Activated naive CD4-positive, alpha-beta T cell treated with anti-CD3 and anti-CD28 coated beads, Interleukin-2, amount 50 U/mL, for 16 hours (primary cell): ENCODE measurements at regions not wholly inside any gene's neighbourhood (a gene's known extent, or its start where the extent isn't known, plus 50 kb on each side); places are given as distances from the start of the nearest gene placed in this dataset.
"Not testable (repeated sequence)": the region's sequence is repeated elsewhere in the genome, so short reads cannot be mapped to it uniquely, and the experiment has no call there.

Source experiments
- DNase-seq: peaks from one replicate; pipeline ENCODE4 v3.0.0-alpha.2; 2020

- no peak for DNase-seq
Measured at GRCh38 chr1:20432341-20432740, 53.7 kb downstream of the CAMK2N1 start.

DNA sequence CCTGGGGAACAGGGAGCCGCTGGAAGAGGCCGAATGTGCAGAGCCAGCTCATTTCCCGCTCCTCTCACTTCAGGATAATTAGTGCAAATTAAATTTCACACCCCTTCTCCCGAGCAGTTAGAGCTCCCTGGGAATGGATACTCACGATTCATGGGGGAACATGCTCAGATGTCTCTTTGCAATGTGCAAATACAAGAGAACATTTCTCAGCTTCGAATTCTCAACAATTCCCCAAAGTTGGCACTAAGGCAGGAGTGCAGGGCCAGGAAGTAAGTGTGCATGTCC lies 54.9 kb downstream of the CAMK2N1 start:
- no peak for DNase-seq

- DNase-seq = peak; percentile 44
Measured at GRCh38 chr1:20430355-20431175, 55.4 kb downstream of the CAMK2N1 start.

DNA sequence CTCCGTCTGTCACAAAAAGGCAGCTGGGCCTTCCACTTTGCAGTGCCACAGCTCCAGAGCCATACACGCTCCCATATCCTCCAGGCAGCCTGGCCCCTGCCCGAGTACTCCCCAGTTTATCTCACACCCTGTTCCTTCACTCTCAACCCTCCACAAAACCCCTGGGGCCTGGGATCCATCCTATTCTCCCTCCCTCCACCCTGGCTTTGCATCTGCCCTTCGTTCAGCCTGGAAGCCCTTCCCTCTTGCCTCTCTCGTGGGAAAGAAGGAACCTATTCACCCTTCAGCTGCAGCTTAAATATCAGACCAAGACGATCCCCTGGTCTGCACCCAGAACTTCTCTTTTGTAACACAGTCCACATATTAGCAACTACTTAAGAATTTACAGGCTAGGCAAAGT lies 56.7 kb downstream of the CAMK2N1 start:
- no peak for DNase-seq

GRCh38 chr1:20428841-20429240 lies 57.2 kb downstream of the CAMK2N1 start:
- DNase-seq = no peak

- DNase-seq = no peak
Measured at GRCh38 chr1:20426923-20427322, 59.1 kb downstream of the CAMK2N1 start.

DNA sequence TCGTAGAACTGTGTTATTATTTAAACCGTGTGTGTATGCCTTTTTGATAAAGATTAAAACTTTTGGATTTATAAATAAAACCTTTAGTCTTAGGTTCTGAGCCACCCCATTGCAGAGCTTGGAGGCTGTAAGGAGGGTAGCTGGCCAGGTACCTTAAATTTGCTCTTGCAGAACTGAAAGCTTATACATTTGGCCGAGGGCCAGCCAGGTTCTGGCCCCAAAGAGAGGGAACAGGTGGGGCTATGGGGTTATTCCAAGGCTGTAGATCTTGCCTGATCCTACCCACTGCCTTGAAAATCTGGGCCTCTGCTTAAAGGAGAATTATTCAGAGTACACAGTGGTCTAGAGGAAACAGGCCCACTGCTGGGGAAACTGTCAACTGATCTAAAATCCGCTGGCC lies 59.6 kb downstream of the CAMK2N1 start:
- DNase-seq = no peak

DNA sequence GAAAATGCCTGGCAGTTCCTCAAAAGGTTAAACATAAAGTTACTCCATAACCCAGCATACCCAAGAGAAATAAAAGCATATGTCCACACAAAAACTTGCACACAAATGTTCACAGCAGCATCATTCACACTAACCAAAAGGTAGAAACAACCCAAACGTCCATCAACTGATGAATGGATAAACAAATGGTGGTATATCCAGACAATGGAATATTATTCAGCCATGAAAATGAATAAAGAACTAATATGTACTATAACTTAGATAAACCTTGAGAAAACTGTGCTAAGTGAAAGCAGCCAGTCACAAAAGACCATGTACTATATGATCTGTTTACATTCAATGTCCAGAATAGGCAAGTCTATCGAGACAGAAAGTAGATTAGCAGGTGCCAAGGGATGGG lies 60.4 kb downstream of the CAMK2N1 start:
- no peak for DNase-seq

- no peak for DNase-seq
Measured at GRCh38 chr1:20423169-20423795, 62.7 kb downstream of the CAMK2N1 start.

GRCh38 chr1:20421441-20421840 lies 64.6 kb downstream of the CAMK2N1 start:
- no peak for DNase-seq

GRCh38 chr1:20417581-20417980 lies 68.4 kb downstream of the CAMK2N1 start:
- DNase-seq = no peak

GRCh38 chr1:20416706-20417105 lies 69.3 kb downstream of the CAMK2N1 start:
- DNase-seq = no peak

- DNase-seq = no peak
Measured at GRCh38 chr1:20413776-20414140, 72.3 kb downstream of the CAMK2N1 start.

- no peak for DNase-seq
Measured at GRCh38 chr1:20413136-20413775, 72.8 kb downstream of the CAMK2N1 start.

DNA sequence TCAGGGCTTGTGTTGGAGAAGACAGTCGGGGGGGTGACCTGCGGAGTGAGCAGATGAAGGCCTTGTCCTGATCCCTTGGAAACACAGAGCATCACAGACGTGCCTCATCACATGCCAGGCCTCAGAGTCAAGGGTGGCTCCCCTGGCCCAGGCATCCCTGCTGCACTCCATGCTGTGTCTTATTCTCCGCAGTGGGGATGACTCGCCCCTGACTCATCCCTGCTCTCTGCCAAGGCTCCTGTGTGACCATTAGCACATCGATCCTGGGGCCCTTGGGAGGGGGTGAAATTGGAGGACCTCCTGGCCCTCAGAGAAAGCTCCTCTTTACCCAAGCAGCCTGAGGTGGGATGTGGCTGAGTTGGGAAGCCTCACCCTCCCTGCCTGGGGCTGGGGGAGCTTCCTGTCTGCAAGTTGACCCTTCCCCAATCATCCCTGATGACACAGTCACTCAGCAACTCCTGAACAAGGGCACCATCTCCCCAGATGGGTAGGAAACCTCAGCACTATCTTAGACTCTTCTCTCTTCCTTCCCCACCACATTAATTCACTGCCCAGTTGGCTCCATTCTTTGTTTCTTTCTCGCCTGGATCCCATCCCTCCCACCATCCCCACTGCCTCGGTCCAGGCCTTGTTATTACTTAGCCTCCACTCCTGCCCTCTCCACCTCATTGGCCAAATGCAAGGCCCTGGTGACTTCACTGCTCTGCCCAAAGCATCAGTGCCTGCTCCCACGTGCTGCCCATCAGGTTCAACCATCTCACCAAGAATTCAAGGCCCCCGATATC lies 74.6 kb downstream of the CAMK2N1 start:
- no peak for DNase-seq

DNA sequence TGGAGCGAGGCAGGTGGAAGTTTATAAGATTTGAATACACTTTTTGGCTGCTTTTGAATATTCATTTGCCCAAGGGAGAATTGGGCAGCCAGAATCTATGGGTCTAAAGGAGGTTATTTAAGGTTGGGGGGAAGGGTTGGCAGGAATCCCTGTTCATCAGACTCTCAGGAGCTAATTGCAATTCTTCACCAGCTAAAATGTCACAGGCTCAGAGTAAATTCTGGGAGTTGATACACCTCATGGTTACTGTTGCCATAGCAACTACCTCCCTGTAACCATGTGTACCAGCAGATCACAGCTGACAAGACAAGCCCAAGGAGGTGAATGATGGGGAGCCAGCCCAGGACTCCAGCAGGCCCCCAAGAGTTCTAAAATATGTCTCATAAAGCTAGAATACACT lies 75.5 kb downstream of the CAMK2N1 start:
- DNase-seq = no peak

DNA sequence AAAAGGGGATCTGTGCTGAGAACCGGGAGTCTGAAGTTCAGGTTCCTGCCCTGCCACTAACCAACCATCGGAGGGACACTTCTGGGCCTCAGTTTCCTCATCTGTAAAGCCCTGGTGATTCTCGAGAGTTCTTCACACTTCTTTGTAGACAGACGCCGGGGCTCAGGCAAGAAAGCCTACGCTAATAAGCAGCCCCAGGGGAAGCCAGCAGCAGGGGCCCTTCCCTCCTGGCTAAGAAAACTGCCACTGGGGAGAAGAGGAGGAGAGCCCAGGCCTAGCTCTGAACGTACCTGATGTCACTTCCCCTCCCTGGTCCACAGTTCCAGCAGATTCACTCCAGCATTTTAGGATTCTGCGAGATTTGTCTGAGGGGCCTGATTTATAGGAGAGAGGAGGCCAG lies 76.0 kb downstream of the CAMK2N1 start:
- no peak for DNase-seq

GRCh38 chr1:20409012-20409411 lies 77.0 kb downstream of the CAMK2N1 start:
- DNase-seq = no peak

GRCh38 chr1:20408133-20408650 lies 77.8 kb downstream of the CAMK2N1 start:
- not testable (repeated sequence) for DNase-seq

- DNase-seq = no peak
Measured at GRCh38 chr1:20405893-20406604, 80.0 kb downstream of the CAMK2N1 start.

- no peak for DNase-seq
Measured at GRCh38 chr1:20405051-20405754, 80.8 kb downstream of the CAMK2N1 start.
